Activated CD4-positive, CD25-positive, alpha-beta regulatory T cell treated with anti-CD3 and anti-CD28 coated beads, Interleukin-2, amount 50 U/mL, for 24 hours (primary cell): ENCODE measurements at regions not wholly inside any gene's neighbourhood (a gene's known extent, or its start where the extent isn't known, plus 50 kb on each side); places are given as distances from the start of the nearest gene placed in this dataset.
A peak's percentile ranks its signal among the peaks of the same experiment; 100 is the strongest.
"Not testable (repeated sequence)": the region's sequence is repeated elsewhere in the genome, so short reads cannot be mapped to it uniquely, and the experiment has no call there.

Experiments used
- ATAC-seq, 2 donors: fragments of 150-1000 bp; cut with Tn5 transposase; one replicate each; pipeline ENCODE4 v1.10.0; 2021; ENCODE audit warnings: mild to moderate bottlenecking in 1 of 2, moderate library complexity in 1 of 2

DNA sequence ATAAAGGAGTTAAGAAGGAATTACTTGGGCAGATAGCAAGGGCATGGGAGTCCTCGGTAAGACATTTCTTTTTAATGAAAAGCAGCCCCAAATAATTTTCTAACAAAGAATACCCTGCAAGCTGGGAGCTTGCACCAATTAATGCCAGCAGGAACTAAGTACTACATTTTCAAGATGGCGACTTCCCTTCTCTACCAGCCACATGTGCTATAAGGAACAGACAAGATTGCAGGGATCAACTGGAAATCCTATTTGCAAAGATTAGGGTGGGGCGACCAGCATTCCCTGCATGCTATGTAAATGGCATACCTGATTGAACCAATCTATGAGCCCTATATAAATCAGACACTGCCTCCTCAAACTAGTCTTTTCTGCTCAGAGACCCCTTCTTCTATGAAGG is 827.5 kb downstream of the ADCYAP1 start:
- no peak for ATAC-seq

DNA sequence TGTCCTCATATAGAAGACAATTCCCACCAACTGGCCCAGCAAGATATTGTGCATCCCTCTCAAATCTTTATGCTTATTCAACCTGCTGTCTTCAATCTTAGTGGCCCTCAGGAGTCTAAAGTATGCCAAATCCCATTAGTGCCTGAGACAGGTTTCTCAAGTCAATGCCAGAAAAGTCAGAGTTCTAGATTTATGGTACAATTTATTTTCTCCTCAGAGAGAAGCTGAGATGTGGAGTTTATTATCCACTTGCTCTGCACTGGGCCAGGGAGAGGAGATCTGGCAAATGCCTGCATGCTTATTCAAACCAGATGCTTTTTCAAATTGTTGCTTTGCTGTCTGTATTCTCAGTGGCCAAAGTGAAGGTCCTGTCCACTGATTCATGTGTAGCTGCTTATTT is 825.2 kb downstream of the METTL4 start:
- no peak for ATAC-seq

- ATAC-seq: no peak
Measured at GRCh38 chr18:1751249-1751648, 820.1 kb downstream of the METTL4 start.

DNA sequence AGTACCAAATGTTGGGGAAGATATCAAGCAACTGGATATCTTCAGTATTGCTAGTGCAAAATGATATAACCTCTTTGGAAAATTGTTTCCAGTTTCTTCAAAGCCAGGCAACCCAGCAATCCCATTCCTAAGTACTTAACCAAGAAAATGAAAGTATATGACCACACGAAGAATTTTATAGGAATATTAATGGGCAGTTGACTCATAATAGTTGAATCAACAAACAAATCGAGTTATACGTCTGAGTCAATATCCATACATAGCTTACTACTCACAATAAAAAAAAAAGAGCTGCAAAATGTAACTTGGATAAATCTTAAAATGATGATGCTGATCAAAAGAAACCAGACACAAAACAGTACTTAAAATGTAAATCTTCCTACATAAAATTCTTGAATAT is 810.4 kb downstream of the METTL4 start:
- ATAC-seq: no peak

- no peak for ATAC-seq
Measured at GRCh38 chr18:1774261-1774660, 797.0 kb downstream of the METTL4 start.

- ATAC-seq: no peak
Measured at GRCh38 chr18:1777843-1778242, 793.5 kb downstream of the METTL4 start.

- no peak for ATAC-seq
Measured at GRCh38 chr18:1778496-1779178, 792.7 kb downstream of the METTL4 start.

- ATAC-seq: no peak
Measured at GRCh38 chr18:1779587-1779986, 791.7 kb downstream of the METTL4 start.

DNA sequence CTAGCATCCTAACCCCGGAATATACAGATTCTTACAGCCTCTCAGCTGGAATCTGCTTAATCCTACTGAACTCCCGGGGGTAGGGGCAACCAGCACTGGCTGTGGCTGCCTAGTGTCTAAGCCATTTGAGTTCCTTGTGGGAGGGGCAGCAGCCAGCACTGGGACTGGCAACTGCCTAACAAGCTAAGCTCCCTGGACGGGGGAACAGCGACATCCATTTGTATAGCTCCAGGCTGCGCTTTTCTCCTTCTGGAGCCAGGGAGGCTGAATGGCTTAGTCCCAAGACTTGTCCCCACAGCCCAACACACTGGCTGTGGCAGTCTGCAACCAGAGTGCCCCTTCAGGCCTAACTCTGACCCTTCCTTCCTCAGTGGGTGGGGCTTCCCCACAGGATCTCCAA is 787.2 kb downstream of the METTL4 start:
- ATAC-seq: no peak

DNA sequence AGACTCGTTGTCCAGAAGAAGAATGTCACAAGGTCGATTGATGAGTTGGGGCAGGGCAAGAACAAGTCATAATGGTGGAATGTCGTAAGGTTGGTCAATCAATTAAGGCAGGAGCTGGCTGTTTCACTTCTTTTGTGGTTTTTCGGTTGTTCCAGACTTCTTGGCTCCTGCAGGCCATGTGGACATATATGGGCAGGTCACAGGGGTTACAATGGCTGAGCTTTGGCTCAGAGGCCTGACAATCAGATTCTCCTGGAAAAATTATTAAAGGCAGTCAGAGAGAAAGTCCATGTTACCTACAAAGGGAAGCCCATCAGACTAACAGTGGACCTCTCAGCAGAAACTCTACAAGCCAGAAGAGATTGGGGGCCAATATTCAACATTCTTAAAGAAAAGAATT is 785.3 kb downstream of the METTL4 start:
- not testable (repeated sequence) for ATAC-seq

DNA sequence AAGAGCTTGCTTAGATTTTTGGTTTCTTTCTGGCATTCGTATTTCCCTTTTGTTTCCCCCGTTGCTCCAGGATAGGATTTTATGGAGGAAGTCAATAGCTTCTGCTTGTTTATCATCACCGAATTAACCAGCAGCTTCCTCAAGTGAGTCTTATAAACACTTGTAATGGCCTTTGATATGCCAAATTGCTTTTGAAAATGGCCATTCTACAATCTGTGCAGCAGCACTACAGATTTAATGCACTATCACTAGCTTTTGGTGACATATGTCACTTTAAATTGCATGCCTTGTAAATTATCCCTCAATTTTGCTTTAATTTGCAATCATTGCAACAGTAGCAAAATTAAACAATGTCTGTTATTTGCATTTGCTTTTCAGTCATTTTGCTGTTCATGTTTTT is 774.7 kb downstream of the METTL4 start:
- ATAC-seq: no peak

DNA sequence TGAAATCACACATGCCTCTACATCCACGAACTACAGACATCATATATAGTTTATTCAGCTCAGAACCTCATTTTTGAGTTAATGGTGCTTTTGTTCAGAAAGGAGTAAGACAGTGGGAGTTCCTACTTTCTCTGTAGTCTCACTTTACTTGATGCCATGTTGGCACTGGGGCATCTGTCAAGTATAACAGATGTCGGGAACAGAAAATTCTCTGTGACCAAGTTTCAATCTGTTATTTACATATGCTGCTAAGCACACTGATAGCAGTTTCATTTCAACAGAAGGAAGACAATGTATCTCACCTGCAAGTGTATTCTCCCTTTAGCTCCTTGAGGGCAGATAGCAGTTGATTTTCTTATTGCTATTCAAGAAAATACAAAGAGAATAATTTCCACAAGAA is 774.1 kb downstream of the METTL4 start:
- no peak for ATAC-seq

DNA sequence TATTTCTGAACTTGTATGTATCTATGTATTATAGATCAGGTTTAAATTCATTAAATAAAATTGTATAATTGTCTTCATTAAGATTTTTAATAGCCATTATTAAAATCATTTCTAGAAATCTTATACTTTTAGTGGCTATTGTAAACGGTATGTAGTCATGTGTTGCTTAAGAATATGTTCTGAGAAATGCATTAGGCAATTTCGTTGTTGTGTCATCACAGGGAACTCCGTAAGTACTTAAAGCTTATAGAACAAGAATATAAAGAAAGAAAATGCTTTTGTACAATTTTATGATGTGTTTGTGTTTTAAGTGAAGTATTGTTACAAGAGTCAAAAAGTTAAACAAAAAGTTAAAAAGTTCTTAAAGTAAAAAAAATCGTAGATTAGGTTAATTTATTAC is 765.8 kb downstream of the METTL4 start:
- no peak for ATAC-seq

- ATAC-seq: no peak
Measured at GRCh38 chr18:1806884-1807615, 764.3 kb downstream of the METTL4 start.

DNA sequence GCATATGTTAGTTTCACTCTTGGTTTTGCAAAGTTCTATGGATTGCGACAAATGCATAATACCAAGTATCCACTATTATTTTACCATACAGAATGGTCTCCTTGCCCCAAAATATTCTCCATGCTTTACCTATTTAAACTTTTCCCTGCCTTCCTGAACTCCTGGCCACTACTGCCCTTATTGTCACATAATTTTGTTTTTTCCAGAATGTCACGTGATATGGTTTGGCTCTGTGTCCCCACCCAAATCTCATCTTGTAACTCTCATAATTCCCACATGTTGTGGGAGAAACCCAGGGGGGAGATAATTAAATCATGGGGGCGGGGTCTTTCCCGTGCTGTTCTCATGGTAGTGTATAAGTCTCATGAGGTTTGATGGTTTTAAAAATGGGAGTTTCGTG is 760.0 kb downstream of the METTL4 start:
- no peak for ATAC-seq

- ATAC-seq: no peak
Measured at GRCh38 chr18:1825296-1825695, 746.0 kb downstream of the METTL4 start.

DNA sequence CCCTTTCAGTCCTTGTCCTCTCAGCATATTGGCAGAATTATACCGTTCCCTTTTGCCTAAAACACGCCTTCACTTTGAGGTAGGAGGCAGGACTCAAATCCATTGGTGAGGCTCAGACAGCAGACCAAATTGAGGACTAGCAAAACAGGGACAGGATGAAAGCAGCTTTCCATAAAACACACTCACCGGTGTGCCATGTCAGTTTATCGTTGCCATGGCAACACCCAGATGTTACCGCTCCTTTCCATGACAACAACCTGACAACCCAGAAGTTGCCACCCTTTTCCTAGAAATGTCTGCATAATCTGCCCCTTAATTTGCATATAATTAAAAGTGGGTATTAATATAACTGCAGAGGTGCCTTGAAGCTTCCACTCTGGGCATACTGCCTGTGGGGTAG is 730.4 kb downstream of the METTL4 start:
- ATAC-seq: no peak

DNA sequence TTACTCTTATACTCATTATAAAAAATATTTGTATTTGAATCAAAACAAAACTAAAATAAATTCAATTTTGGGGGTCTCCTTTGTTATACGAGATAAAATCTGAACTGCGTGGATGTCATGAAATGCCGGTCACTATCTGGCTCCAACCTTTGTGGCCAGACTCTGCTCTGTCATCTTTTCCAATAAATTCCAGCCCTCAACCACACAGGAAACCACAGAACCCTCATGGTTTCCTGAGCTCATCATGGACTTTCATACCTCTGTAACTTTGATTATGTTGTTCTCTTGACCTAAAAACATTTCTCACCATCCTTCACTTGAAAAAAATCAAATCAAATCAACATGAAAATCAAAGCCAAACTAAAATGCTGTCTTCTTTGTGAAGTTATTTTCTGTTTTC is 724.7 kb downstream of the METTL4 start:
- no peak for ATAC-seq

DNA sequence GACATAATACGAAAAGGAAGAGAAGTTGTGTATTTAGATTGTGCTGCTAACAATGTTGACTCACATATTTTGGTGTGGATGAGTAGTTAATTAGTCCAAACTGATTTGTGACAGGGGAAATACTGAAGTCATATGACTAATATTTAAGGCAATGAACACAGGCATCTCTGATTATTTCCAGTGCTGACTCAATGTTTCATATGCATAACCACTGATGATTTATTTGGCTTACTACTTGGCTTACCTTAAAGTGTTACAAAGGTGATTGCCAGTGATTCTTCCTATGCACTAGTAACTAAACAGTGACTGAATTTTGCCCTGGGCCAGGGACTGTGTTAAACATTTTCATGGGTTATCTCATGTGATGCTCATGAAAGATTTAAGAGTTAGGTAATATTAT is 722.6 kb downstream of the METTL4 start:
- ATAC-seq: peak in 1 of 2 donors; percentile 32

DNA sequence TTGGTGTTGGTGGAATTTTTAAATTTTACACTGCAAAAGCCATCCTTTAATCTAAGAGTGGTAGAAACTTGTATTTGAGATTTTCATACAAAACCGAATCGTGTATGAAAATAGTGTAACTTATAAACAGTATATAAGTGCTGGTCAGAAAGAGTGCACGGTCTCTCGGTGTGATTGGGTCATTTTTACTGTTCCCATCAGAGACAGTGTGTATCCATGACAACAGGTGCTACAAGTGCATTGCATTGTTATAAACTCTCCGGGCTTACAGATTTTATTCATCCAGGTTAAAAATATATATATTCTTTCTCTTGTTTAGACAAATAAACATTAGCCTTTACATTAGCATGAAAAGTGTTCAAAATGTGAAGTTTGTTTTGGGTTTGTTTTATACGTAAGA is 721.9 kb downstream of the METTL4 start:
- no peak for ATAC-seq

- ATAC-seq: not testable (repeated sequence)
Measured at GRCh38 chr18:1857281-1857680, 714.0 kb downstream of the METTL4 start.

GRCh38 chr18:1861473-1861872 is 709.8 kb downstream of the METTL4 start:
- no peak for ATAC-seq

DNA sequence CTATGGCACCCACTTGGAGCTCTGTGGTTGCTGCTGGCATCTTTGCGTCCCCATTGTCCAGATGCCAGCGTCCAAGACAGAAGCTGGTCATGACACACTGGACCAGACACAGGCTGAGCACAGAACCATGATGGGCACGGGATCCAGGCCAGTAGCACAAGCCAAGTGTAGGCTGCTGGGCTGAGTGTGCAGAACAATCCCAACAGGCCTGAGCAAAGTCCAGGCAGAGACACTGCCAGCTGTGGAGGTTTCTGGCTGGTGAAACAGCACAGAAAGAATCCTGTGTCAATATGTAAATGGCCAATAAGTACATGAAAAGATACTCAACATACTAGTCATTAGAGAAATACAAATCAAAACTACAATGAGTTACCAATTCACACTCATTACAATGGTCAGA is 705.4 kb downstream of the METTL4 start:
- ATAC-seq: no peak

DNA sequence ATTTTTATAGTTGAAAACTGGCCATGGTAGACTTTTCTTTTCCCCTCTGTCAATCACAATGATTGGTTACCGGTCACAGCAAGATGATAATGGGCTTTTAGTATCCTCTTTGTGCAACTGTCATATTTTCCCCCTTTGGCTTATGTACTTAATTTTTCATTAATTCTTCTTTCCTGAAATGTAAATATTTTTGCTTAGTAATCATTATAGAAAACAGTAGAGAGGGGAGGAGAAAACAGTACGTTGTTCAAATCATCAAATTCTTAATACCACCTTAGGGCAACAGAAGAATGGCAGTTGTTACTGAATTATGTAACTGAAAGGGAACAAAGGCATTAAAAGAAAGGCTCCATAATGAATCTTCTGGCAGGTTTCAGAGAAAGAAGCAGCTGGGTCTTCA is 699.0 kb downstream of the METTL4 start:
- ATAC-seq: no peak

DNA sequence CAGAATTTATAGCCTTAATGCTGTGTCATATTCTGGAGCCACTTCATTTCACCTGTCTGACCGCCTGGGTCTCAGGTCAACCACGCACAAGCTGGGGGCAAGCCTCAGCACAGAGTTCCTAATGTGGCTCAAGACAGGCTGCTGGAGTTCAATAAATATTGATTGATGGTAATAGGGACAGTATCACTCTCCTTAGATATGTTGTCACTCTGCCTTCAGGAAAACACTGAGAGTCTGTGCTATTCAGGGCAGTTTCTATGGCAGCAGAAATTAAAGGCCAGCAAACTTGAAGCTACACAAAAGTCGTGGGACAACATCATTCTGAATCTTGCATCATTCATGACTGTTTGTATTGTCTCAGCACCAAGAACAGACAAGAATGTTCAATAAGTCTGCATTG is 696.1 kb downstream of the METTL4 start:
- no peak for ATAC-seq
